NCI-H1048 (cell line): ENCODE measurements at regions not wholly inside any gene's neighbourhood (a gene's known extent, or its start where the extent isn't known, plus 50 kb on each side); places are given as distances from the start of the nearest gene placed in this dataset.

ENCODE experiments used
- DNase-seq: peaks from one replicate; lab custom pipeline; 2025; lab: John Stamatoyannopoulos, UW

DNA sequence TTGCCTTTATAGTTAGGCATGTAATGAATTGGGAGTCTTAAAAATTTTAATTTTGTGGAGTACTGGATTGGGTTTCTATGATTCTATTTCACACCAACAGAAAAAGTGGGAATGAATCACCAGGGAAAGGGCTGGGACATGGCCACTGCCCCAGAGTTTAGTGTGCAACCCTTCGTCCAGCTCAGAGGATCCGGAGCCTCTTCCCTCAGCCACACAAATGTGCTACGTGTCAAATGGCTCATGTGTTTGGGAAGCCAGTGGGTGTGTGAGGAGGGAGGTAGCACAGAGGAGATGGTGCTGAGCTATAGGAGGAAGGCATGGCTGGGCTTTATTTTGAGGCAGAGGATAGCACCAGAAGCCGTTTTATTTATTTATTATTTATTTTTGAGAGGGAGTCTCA is 247.3 kb downstream of the SIPA1L2 start:
- no peak for DNase-seq

GRCh38 chr1:232381394-232382100 is 248.4 kb downstream of the SIPA1L2 start:
- DNase-seq = no peak

DNA sequence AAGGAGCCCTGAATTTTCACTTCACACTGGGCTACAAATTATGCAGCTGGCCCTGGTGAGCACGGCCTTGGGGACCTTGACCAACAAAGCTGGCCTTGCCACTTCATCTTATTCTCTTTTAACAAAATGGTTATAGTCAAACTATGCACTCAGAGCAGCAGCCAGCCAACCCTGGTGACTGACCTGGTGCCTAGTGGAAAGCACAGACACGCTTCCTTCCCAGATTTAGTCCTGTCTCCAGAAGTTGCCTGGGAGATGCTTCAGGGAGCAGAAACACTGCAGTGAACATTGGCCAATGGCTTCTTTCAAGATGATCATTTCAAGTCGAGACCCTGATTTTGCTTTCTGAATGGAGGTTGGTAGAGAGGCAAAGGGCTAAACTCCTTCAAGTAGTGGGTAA is 249.3 kb downstream of the SIPA1L2 start:
- DNase-seq = no peak

DNA sequence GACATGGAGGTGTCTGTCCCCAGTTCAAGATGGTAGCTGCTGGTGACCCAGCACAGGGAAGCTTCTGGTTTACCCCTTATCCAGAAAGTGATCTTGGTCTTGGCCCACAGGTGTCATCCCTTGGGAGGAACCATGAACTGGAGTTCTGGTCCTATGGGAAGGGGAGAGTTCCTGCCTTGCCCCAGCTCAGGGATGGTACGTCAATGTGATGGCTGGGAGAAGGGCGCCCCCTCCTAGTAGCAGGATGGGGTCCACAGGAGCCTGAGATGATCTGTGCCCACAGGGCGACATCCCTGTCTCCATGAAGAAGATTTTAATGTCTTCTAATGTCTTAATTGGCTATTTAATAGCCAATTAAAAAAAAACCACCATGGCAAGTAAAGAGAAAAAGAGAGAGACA is 249.8 kb downstream of the SIPA1L2 start:
- no peak for DNase-seq

DNA sequence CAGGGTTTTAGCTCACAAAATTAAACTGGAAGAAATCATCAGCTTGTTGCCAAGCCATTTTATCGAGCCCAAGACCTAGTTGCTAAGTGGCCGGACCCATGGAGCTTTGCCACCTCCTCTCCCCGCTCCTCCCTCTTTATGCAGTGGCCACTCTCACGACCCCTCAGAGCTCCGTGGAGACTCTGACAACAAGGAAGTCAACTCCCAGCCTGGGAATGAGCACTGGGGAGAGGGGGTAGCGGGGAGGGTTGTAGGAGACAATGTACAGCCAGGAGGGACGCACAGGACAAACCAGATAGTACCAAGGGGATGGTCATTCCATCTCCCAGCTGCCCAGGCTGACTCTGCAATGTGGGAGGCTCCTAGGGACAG is 250.9 kb downstream of the SIPA1L2 start:
- no peak for DNase-seq

GRCh38 chr1:232378266-232379062 is 251.5 kb downstream of the SIPA1L2 start:
- DNase-seq = no peak

DNA sequence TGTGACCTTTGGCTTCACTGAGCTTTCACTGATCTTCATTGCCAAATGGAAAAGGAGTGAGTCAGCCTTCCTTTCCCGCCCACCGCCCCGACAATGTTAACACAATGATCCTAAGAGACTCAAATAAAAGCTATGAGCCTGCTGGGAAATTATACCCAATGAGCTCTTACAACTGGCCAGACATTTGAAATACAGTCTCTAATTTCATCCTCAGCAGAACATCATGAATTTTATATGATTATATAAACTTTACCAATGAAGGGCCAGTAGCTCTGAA is 252.5 kb downstream of the SIPA1L2 start:
- no peak for DNase-seq

DNA sequence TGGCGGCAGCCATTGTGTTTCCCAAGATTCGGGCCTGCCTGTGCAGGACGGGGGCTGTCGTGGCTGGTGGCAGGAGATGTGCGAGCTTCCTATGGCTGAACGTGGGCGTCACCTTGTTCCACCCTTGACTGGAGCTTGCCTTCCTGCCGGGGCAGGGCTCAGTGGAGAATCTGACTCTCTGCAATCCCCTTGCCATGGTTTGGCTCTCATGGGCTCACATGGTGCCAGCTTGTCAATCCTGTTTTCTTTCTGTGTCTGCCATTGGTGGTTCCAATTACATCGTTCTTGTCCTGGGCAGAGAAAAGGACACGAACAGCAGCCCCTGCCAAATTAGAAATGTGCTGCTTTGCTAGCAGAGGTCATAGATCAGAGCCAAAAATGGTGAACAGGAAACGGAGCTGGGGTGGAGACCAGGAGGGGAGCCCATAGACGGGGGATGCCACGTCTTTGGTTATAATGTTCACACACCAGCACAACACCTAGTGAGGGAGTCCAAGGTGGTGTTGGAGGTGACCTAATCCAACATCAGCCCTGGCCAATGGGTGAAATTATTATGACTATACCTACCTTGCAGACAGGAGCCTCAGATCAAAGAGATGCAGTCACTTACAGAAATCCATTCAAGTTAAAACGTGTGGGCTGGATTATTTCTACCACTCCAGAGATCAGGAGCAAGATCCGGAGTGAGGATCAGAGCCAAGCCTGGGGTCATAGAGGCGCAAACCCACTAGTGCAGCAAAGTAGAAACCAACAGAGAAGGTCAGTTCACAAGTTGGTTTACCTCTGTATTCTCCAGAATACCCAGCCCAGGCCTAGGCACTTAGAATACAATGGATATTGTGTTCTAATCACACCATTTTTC is 253.1 kb downstream of the SIPA1L2 start:
- no peak for DNase-seq

GRCh38 chr1:232372841-232373440 is 257.0 kb downstream of the SIPA1L2 start:
- no peak for DNase-seq

- no peak for DNase-seq
Observed at GRCh38 chr1:232372431-232372830, 257.5 kb downstream of the SIPA1L2 start.

GRCh38 chr1:232369451-232370296 is 260.3 kb downstream of the SIPA1L2 start:
- no peak for DNase-seq

GRCh38 chr1:232368821-232369321 is 261.1 kb downstream of the SIPA1L2 start:
- DNase-seq = no peak

DNA sequence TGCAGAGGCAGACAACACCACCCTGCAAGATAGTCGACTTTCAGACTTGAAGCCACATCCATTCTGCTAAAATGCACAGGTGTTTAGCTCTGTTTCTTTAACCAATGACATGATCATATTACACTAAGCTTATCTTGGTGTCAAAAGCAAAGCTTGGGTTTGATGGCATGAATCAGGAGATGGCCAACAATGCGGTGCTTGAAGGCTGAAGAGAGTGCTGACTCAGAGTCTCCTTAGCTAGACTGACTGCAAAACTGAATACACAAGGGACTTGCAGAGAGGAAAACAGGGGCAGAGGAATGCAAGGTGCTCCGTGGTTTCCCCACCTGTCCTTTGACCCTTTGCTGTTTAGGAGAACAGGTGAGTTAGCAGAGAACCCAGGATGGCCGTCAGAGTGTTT is 262.6 kb downstream of the SIPA1L2 start:
- DNase-seq = no peak

DNA sequence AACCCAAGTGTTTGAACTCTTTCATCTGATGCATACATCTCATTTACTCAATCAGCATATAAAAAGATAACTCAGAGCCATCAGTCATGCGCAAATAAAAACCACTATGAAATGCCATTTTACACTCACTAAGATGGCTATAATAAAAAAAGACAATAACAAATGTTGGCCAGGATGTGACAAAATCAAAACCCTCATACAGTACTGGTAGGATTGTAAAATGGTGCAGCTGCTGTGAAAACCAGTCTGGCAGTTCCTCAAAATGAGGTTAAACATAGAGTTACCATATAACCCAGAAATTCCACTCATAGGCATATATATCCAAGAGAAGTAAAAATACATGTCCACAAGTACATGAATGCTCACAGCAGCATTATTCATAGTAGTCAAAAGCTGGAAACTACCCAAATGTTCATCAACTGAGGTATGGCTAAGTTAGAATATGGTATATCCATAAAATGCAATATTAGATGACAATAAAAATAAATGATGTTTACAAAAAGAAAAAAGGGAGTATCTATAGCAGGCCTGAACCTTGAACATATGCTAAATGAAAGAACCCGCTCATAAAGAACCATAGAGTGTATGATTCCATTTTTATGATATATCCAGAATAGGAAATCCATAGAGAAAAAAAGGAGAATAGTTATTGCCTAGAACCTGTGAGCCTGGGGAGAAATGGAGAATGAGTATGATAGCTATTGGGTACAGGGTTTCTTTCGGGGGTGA is 265.1 kb downstream of the SIPA1L2 start:
- DNase-seq = no peak

DNA sequence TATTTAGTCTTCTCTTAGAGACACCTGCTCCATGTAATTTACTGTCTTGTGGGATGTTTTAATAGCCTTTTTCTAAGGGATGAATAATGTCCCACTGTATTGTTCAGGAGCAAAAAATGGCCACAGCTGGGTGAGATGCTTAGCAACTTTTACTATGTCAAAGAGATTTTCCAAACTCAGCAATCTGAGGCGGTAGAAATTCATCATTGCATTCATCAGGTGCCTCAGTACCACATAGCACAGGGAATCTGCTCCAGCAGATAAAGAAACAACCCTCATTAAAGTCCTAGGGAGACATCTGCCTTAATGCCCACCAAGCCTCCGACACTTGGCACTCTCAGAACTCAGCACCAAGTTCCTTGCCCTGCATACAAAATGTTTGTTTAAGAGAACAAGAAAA is 266.9 kb downstream of the SIPA1L2 start:
- DNase-seq = no peak

GRCh38 chr1:232357416-232357815 is 272.5 kb downstream of the SIPA1L2 start:
- DNase-seq = no peak

DNA sequence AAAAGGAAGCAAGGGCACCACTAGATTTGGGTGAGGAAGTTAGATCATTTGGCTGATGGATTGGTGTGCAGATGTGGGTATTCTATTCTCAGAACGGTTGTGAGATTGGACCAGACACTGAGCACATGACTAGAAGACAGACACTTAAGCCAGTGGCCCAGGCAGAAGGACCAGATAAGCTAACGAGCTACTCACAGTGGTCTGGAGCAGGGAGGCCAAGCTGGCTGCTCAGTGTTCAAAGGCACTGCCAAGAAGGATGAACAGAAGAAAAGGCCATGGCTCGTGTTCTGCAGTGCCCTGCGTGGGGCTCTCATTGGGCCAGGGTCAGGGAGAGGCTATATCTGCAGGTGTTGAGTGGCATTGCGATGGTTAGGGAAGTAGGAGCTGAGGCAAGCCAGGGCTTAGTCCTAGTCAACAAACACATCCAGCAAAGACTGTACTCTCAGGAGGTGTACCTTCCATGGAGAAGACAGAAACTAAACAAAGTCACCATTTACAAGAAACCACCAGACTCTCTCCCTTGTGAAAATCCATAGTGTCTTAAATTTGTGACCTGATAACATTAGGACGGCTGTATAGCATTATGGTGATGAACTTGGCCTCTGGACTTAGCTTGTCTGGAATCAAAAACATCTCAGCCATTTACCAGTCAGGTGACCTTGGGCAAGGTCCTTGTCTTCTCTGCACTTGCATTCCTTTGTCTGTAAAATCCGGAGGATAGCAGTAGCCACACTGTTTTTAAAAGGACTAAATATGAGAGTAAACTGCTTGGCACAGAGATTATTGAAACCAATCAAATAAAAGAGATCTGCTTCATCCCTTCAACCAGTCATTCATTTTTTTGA is 274.5 kb downstream of the SIPA1L2 start:
- no peak for DNase-seq

DNA sequence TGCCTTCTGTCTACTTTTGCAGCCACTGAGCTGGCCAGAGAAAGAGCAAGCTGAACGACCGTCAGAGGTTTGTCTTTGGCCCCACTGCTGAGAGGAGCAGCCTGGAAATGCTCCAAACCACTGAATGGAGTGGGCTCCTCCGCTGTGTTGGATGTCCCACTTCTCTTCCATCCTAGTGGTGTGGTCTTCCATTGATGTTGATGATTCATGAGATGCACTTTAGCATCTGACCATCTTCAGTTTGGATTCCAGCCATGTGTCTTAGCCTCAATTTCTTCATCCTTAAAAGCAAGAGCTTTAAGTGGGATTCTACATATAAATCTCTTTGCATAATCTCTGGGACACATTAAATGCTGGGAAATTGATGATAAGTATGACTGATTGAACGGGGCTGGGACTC is 276.9 kb downstream of the SIPA1L2 start:
- DNase-seq = no peak

DNA sequence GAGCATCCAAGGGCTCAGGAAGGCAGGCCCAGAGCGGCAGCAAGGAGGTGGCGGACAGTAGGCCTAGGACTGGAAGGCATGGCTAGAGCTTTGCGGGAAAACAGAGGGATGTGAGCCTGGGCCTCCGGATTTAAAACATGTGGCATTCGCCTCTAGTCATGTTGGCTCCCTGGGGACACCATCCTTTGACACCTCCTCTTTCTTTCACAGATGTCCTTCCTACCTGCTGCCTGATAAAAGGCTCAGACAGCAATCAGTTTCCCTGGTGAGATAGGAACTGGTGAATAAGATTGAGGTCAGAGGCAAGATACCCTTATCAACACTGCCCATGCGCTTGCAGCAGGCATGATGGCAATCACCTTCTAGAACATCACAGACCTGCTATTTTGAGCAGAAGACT is 277.6 kb downstream of the SIPA1L2 start:
- DNase-seq = no peak

DNA sequence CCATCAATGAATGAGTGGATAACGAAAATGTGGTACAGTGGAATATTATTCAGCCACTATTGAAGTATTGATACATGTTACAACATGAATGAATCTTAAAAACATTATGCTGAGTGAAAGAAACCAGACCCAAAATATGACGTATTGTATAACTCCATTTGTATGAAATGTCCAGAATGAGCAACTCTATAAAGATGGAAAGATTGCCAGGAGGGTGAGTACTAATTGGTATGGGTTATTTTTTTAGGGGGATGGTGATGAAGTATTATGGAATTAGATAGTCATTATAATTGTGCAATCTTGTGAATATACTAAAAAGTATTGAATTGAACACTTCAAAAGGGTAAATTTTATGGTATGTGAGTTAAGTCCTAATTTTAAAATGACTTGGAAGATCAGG is 278.6 kb downstream of the SIPA1L2 start:
- no peak for DNase-seq
